GM12878 (cell line): ENCODE measurements at regions not wholly inside any gene's neighbourhood (a gene's known extent, or its start where the extent isn't known, plus 50 kb on each side); places are given as distances from the start of the nearest gene placed in this dataset.

Source experiments
- ATAC-seq: fragments of 200-7000 bp; cut with Tn5 transposase; 3 replicates; pipeline ENCODE4 v1.9.1; 2020; ENCODE audit warnings: mild to moderate bottlenecking, moderate library complexity
- BruUV-seq: library from RNA; stranded (reverse); fragments of 400-500 nt; replicated peaks from 2 replicates; lab custom pipeline; 2021; lab: Mats Ljungman, UMichigan
- CTCF ChIA-PET: fragments of 300-600 bp; sonication (Branson Sonifier 250); formaldehyde crosslinking; extraction: SDS; loops from one replicate; lab custom pipeline; 2021; ENCODE audit warnings: inconsistent platforms; lab: Yijun Ruan, JAX
- POLR2A ChIA-PET: fragments of 350-600 bp; formaldehyde crosslinking; extraction: SDS; loops from one replicate; lab custom pipeline; 2021; ENCODE audit warnings: inconsistent platforms; lab: Charles Lee
- RAD21 ChIA-PET: fragments of 300-600 bp; sonication (Branson Sonifier 250); formaldehyde crosslinking; loops from one replicate; lab custom pipeline; 2023; ENCODE audit warnings: antibody characterized with exemption; ENCODE audit not compliant: unreplicated experiment; lab: Charles Lee
- SMC1A ChIA-PET: fragments of 300-600 bp; sonication (Branson Sonifier 250); formaldehyde crosslinking; loops from one replicate; lab custom pipeline; 2023; ENCODE audit not compliant: unreplicated experiment, uncharacterized antibody; lab: Charles Lee
- DNase-seq: peaks from one replicate; pipeline ENCODE4 v3.0.0-alpha.2; 2011; ENCODE audit warnings: low read depth, low spot score
- FAIRE-seq: peaks from 3 replicates; lab custom pipeline; 2011; peaks lifted over from hg19 to GRCh38; lab: Jason Lieb, UNC
- H2AFZ ChIP-seq: 2 replicates; pipeline ENCODE4 v1.6.0; 2011; ENCODE audit warnings: low read depth, low read length, control low read depth; ENCODE audit not compliant: control insufficient read depth
- H3K27ac ChIP-seq: 2 replicates; pipeline ENCODE4 v1.5.1; 2011; ENCODE audit warnings: control low read depth; ENCODE audit not compliant: control insufficient read depth, insufficient read depth
- H3K27me3 ChIP-seq, 2 experiments: replicated peaks in 1 of 2; 2 replicates each; pipeline versions ENCODE4 v1.6.0 to v1.6.1; 2011; ENCODE audit warnings: low read length in 1 of 2; ENCODE audit not compliant: control insufficient read depth in 2 of 2, insufficient read depth in 2 of 2
- H3K36me3 ChIP-seq, 2 experiments: 2 replicates each; pipeline ENCODE4 v1.5.1; 2011; ENCODE audit warnings: low read length in 1 of 2; ENCODE audit not compliant: control insufficient read depth in 2 of 2, insufficient read depth in 2 of 2
- H3K4me1 ChIP-seq: 2 replicates; pipeline ENCODE4 v1.6.1; 2011; ENCODE audit warnings: mild to moderate bottlenecking, low read length, moderate library complexity, mixed read lengths; ENCODE audit not compliant: control insufficient read depth, insufficient read depth
- H3K4me2 ChIP-seq: 2 replicates; pipeline ENCODE4 v1.6.0; 2011; ENCODE audit warnings: control low read depth; ENCODE audit not compliant: control insufficient read depth, insufficient read depth
- H3K4me3 ChIP-seq: fragments of 200-600 bp; sonication (generic); 2 replicates; pipeline ENCODE4 v1.5.1; 2016
- H3K79me2 ChIP-seq: 2 replicates; pipeline ENCODE4 v1.6.0; 2011; ENCODE audit warnings: low read length; ENCODE audit not compliant: control insufficient read depth, insufficient read depth
- H3K9ac ChIP-seq: 2 replicates; pipeline ENCODE4 v1.8.0; 2011; ENCODE audit warnings: low read length, control low read depth, mixed read lengths; ENCODE audit not compliant: control insufficient read depth, insufficient read depth
- H3K9me3 ChIP-seq: replicated peaks from 3 replicates; pipeline ENCODE4 v1.5.1; 2011; ENCODE audit warnings: mild to moderate bottlenecking, low read length; ENCODE audit not compliant: control insufficient read depth, insufficient read depth
- H4K20me1 ChIP-seq: 2 replicates; pipeline ENCODE4 v1.6.0; 2011; ENCODE audit not compliant: control insufficient read depth, insufficient read depth
- BCL3 ChIP-seq: IDR thresholded peaks from 2 replicates; pipeline ENCODE4 v1.6.1; 2011; ENCODE audit warnings: borderline replicate concordance, low read depth, mild to moderate bottlenecking, moderate library complexity, low read length; ENCODE audit not compliant: insufficient read depth, poor library complexity, severe bottlenecking
- EP300 ChIP-seq, 2 experiments: fragments of 150-350 bp in 1 of 2; IDR thresholded peaks; 2 replicates each; pipeline ENCODE4 v1.6.1; 2011 to 2012; ENCODE audit warnings: low read depth in 2 of 2, low read length in 2 of 2, borderline replicate concordance in 1 of 2, improper control_type of control experiment in 1 of 2, inconsistent platforms in 1 of 2; ENCODE audit not compliant: control insufficient read depth in 1 of 2
- KLF5 ChIP-seq: fragments of 450-650 bp; IDR thresholded peaks from 2 replicates; pipeline ENCODE4 v1.6.1; 2014; ENCODE audit warnings: mild to moderate bottlenecking; ENCODE audit not compliant: partially characterized antibody
- NFXL1 ChIP-seq: fragments of 450-650 bp; IDR thresholded peaks from 2 replicates; pipeline ENCODE4 v1.6.1; 2017; ENCODE audit warnings: antibody characterized with exemption, mild to moderate bottlenecking, borderline replicate concordance
- POLR2A ChIP-seq: IDR thresholded peaks from 2 replicates; pipeline ENCODE4 v1.6.1; 2011; ENCODE audit warnings: low read depth, mild to moderate bottlenecking, low read length
- RBBP5 ChIP-seq: fragments of 200-600 bp; sonication (generic); conservative IDR thresholded peaks from 2 replicates; pipeline ENCODE4 v1.6.1; 2016
- SIX5 ChIP-seq: IDR thresholded peaks from 2 replicates; pipeline ENCODE4 v1.6.1; 2011; ENCODE audit warnings: mild to moderate bottlenecking, low read depth, low read length, moderate library complexity; ENCODE audit not compliant: severe bottlenecking
- SPI1 ChIP-seq: IDR thresholded peaks from 2 replicates; pipeline ENCODE4 v1.6.1; 2011; ENCODE audit warnings: low read depth, mild to moderate bottlenecking, low read length, moderate library complexity, borderline replicate concordance; ENCODE audit not compliant: insufficient read depth
- SREBF2 ChIP-seq: IDR thresholded peaks from 2 replicates; pipeline ENCODE4 v1.6.1; 2012; ENCODE audit warnings: mild to moderate bottlenecking, low read length
- STAT3 ChIP-seq: IDR thresholded peaks from 2 replicates; pipeline ENCODE4 v1.6.1; 2011; ENCODE audit warnings: low read depth, low read length, improper control_type of control experiment
- TCF7 ChIP-seq: IDR thresholded peaks from 2 replicates; pipeline ENCODE4 v1.6.1; 2014; ENCODE audit warnings: antibody characterized with exemption, borderline replicate concordance
- ZBTB11 ChIP-seq: fragments of 450-650 bp; formaldehyde crosslinking; IDR thresholded peaks from 2 replicates; pipeline ENCODE4 v1.5.0; 2022; ENCODE audit warnings: mild to moderate bottlenecking, missing genetic modification characterization
- WGBS: methylation state at CpG from one replicate; pipeline ENCODE4 v1.1.6; 2016; ENCODE audit warnings: low lambda C conversion rate; ENCODE audit not compliant: insufficient replicate concordance, insufficient coverage; ENCODE audit errors: missing lambda C conversion rate; 5-methylcytosine and 5-hydroxymethylcytosine counted together
- in situ Hi-C: fragments of 300-500 bp; cut with MboI; formaldehyde crosslinking; loops from 9 replicates; pipeline ENCODE4 v1.14.3; 2018; ENCODE audit warnings: mixed read lengths
- intact Hi-C: fragments of 100-400 bp; cut with micrococcal nuclease; formaldehyde crosslinking; loops from one replicate; pipeline ENCODE4 v1.14.2; 2022; ENCODE audit not compliant: unreplicated experiment

- RAD21 ChIA-PET = no interaction called here
- in situ Hi-C loops (no loop called here), intact Hi-C loops (no loop called here)
- H3K9me3 ChIP-seq = no peaks in the 10 kb centered on the region; the same call in 2 of the 3 replicates
- no peaks in the 10 kb centered on the region for H4K20me1 ChIP-seq
- 95% methylated on average over 1 of the region's 1 CpG for WGBS
- no peaks in the 10 kb centered on the region for H3K79me2 ChIP-seq
- H3K9ac ChIP-seq = no peak overlapping the region
- POLR2A ChIA-PET = interaction anchor here (0.8 kb wide), 1 partner anchor 86 kb away, joined by 3 read pairs; no protein-coding TSS in a partner anchor
- DNase-seq = no peak
- no peaks in the 10 kb centered on the region for H3K27me3 ChIP-seq
- no peak for TF ChIP-seq KLF5
- no peak for TF ChIP-seq TCF7
- TF ChIP-seq NFXL1 = no peak
- TF ChIP-seq BCL3 = no peak
- TF ChIP-seq ZBTB11 (CRISPR knock-in tag) = no peak
- no peak for TF ChIP-seq POLR2A
- TF ChIP-seq RBBP5 = no peak
- no peak for TF ChIP-seq SPI1
- no peak for TF ChIP-seq STAT3
- TF ChIP-seq SIX5 = no peak
- TF ChIP-seq EP300 (IDR thresholded peaks at IDR 0.05; ENCODE audit: borderline replicate concordance in 1 of 2, control insufficient read depth in 1 of 2, low read depth in 2 of 2, low read length in 2 of 2) = no peak
- TF ChIP-seq SREBF2 = no peak
- H3K4me3 ChIP-seq = no peak overlapping the region
- H3K36me3 ChIP-seq = no peaks in the 10 kb centered on the region
- ATAC-seq = no peak
- SMC1A ChIA-PET = no interaction called here
- no peaks in the 10 kb centered on the region for H3K4me1 ChIP-seq
- BruUV-seq = no TSS peak
- no peak overlapping the region for H3K27ac ChIP-seq
- no peak overlapping the region for H2AFZ ChIP-seq
- CTCF ChIA-PET = no interaction called here
- no peak for FAIRE-seq
- H3K4me2 ChIP-seq = no peak overlapping the region
Observed at GRCh38 chr10:33501161-33501560, 166.7 kb upstream of the NRP1 start.
